Activated B cell treated with CpG ODN at 0.5 μM for 24 hours (primary cell): ENCODE measurements at regions not wholly inside any gene's neighbourhood (a gene's known extent, or its start where the extent isn't known, plus 50 kb on each side); places are given as distances from the start of the nearest gene placed in this dataset.

Experiments
- ATAC-seq: fragments of 200-7000 bp; cut with Tn5 transposase; one replicate; pipeline ENCODE4 v1.10.0; 2021; ENCODE audit warnings: low read depth, mild to moderate bottlenecking, moderate library complexity
- CTCF ChIA-PET: fragments of 350-600 bp; sonication (Branson Sonifier 250); formaldehyde crosslinking; loops from one replicate; lab custom pipeline; 2021; ENCODE audit warnings: antibody characterized with exemption; lab: Charles Lee
- POLR2A ChIA-PET: fragments of 350-600 bp; sonication (Branson Sonifier 250); formaldehyde crosslinking; loops from one replicate; lab custom pipeline; 2021; ENCODE audit warnings: antibody characterized with exemption; lab: Charles Lee
- DNase-seq: peaks from one replicate; pipeline ENCODE4 v3.0.0; 2022
- H3K27ac Mint-ChIP-seq: one replicate; pipeline ENCODE4 v1.8.0; 2020; ENCODE audit warnings: mixed read lengths
- H3K27me3 Mint-ChIP-seq: one replicate; pipeline ENCODE4 v1.8.0; 2021; ENCODE audit warnings: mixed read lengths
- H3K36me3 Mint-ChIP-seq: one replicate; pipeline ENCODE4 v1.8.0; 2021; ENCODE audit warnings: low read depth, mixed read lengths
- H3K4me1 Mint-ChIP-seq: one replicate; pipeline ENCODE4 v1.8.0; 2021; ENCODE audit warnings: mixed read lengths
- H3K4me3 Mint-ChIP-seq: one replicate; pipeline ENCODE4 v1.8.0; 2020; ENCODE audit warnings: mild to moderate bottlenecking, mixed read lengths
- H3K9me3 Mint-ChIP-seq: one replicate; pipeline ENCODE4 v1.8.0; 2020; ENCODE audit warnings: mixed read lengths
- CTCF ChIP-seq: fragments of 200-600 bp; IDR thresholded peaks from one replicate; pipeline ENCODE4 v1.8.0; 2022; ENCODE audit warnings: antibody characterized with exemption, mild to moderate bottlenecking
- intact Hi-C: fragments of 100-400 bp; cut with micrococcal nuclease; formaldehyde crosslinking; loops from one replicate; pipeline ENCODE4 v1.15.1; 2024

DNA sequence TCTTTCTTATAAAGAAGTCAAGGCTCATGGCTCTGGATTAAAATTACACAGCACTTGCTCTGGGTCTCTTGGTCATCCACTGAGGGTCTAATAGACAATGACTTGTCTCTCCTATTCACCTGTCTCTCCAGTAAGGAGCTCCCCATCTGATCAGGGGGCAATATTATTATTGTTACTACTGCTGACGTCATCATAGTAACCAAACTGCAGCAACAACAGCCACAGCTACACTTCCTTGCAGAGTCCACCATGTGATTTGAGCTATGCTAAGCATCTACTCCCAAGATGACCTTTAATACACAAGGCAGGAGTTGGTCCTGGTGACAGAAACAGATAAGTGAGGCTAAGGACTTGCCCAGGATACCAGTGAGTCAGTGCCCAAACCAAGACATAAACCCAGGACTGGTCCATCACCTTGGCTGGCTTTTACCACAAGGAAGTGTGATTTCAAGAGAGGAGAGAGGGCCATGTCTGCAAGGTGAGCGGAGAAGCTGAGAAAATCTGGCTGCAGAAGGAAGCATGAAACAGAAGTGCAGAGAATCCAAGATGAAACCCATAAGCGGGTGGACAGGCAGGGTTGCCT, 602.5 kb downstream of the PTPRU start:
- no peak for TF ChIP-seq CTCF
- no peak overlapping the region for H3K4me3 Mint-ChIP-seq
- CTCF ChIA-PET, result interaction anchor here (0.6 kb wide), 1 partner anchor 30 kb away, joined by 3 read pairs; no protein-coding TSS in a partner anchor

GRCh38 chr1:29836651-29837646, 600.6 kb downstream of the PTPRU start:
- H3K4me3 Mint-ChIP-seq, result no peak overlapping the region
- POLR2A ChIA-PET, result no interaction called here
- no peak overlapping the region for H3K27ac Mint-ChIP-seq
- no peak for ATAC-seq
- no peak for DNase-seq
- CTCF ChIA-PET, result no interaction called here
- no peak for TF ChIP-seq CTCF
- no peaks in the 10 kb centered on the region for H3K4me1 Mint-ChIP-seq
- H3K9me3 Mint-ChIP-seq, result peaks cover 7% of the 10 kb centered on the region
- no peaks in the 10 kb centered on the region for H3K36me3 Mint-ChIP-seq
- H3K27me3 Mint-ChIP-seq, result peaks cover 6% of the 10 kb centered on the region
- intact Hi-C loops, result no loop called here

More for the DNA sequence above, 602.5 kb downstream of the PTPRU start:
- Mint-ChIP-seq H3K36me3 (no peaks in the 10 kb centered on the region), H3K27ac (no peak overlapping the region), H3K4me1 (no peaks in the 10 kb centered on the region), H3K27me3 (peaks cover 6% of the 10 kb centered on the region), H3K9me3 (peaks cover 16% of the 10 kb centered on the region)
- ATAC-seq (no peak), DNase-seq (no peak)
- intact Hi-C loops, result no loop called here
- POLR2A ChIA-PET, result no interaction called here

DNA sequence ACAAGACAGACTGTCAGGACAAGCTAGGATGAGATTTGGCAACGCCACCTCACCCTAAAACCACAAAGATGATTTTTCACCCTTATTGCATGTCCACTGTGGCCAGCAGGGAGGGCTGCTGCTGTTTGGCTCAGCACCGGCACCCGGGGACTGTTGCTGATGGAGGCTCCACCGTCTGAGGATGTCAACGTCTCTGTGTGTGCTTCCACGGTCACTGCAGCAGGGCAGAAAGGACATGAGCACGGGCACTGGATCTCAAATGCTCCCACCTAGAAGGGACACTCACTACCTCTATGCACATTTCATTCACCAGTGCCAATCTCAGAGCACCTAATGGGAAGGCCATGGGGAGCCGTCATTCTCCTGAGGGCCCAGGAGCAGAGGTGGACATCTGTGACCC, 599.6 kb downstream of the PTPRU start:
- DNase-seq, result no peak
- intact Hi-C loops, result no loop called here
- no peak overlapping the region for H3K4me3 Mint-ChIP-seq
- no peak for ATAC-seq
- peaks cover 6% of the 10 kb centered on the region for H3K27me3 Mint-ChIP-seq
- H3K4me1 Mint-ChIP-seq, result no peaks in the 10 kb centered on the region
- no peaks in the 10 kb centered on the region for H3K36me3 Mint-ChIP-seq
- H3K9me3 Mint-ChIP-seq, result no peaks in the 10 kb centered on the region
- CTCF ChIA-PET, result no interaction called here
- POLR2A ChIA-PET, result no interaction called here
- no peak overlapping the region for H3K27ac Mint-ChIP-seq
- TF ChIP-seq CTCF, result no peak

DNA sequence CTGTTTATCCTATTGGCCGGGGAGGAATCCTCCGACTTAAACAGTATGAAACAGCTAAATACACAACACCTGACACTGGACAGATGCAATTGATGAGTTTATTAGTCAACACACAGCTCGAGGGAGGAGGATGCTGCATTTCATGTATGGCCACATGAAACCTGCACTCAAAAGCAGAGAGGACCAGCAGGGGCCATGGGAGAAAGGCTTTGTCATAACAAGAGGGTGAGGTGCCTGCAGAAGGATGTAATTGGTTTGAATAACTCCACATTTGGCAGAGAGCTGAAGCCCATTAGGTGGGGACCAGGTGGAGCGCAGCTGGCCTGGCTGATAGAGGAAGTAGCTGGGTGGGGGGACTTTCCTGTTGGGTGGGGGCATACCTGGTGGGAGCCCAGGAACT, 599.1 kb downstream of the PTPRU start:
- Mint-ChIP-seq H3K4me1 (no peaks in the 10 kb centered on the region), H3K4me3 (no peak overlapping the region), H3K27ac (no peak overlapping the region), H3K36me3 (no peaks in the 10 kb centered on the region), H3K9me3 (no peaks in the 10 kb centered on the region), H3K27me3 (peaks cover 6% of the 10 kb centered on the region)
- intact Hi-C loops, result no loop called here
- ChIA-PET CTCF (no interaction called here), POLR2A (no interaction called here)
- no peak for TF ChIP-seq CTCF
- DNase-seq (no peak), ATAC-seq (no peak)

DNA sequence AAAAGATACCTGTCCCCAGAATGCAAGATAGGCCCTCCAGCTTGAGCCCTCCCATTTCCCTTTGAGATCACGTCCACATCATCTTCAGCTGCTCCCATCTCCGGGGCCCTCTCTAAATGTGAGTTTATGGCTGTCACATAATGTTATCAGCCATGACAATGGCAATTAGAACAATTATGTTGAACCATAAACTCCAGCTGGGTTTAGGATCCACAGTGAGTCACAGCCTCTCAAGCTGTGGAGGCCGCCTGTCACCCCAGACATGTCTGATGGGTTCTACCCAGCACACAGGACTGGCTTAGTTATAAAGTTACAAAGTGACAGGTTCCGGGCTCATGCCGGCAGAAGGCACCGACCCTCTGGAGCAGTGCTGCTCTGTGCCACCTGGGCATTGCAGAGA, 597.3 kb downstream of the PTPRU start:
- ChIA-PET CTCF (no interaction called here), POLR2A (no interaction called here)
- DNase-seq (no peak), ATAC-seq (no peak)
- Mint-ChIP-seq H3K4me3 (no peak overlapping the region), H3K36me3 (no peaks in the 10 kb centered on the region), H3K27ac (no peak overlapping the region), H3K27me3 (peaks cover 2% of the 10 kb centered on the region), H3K9me3 (no peaks in the 10 kb centered on the region), H3K4me1 (no peaks in the 10 kb centered on the region)
- no peak for TF ChIP-seq CTCF
- intact Hi-C loops, result no loop called here
